Sigmoid colon (tissue), 4 donors: ENCODE measurements at regions not wholly inside any gene's neighbourhood (a gene's known extent, or its start where the extent isn't known, plus 50 kb on each side); places are given as distances from the start of the nearest gene placed in this dataset.

ENCODE experiments used
- POLR2AphosphoS5 ChIP-seq, 4 donors: sonication (generic); formaldehyde crosslinking; IDR thresholded peaks; one replicate each; pipeline ENCODE4 v1.6.1; 2017; ENCODE audit warnings: antibody characterized with exemption in 4 of 4
- TF ChIP-seq, protein P1 (sequence below), 4 experiments: fragments of 450-650 bp in 3 of 4; fragments of 200-600 bp in 1 of 4; IDR thresholded peaks; one replicate each; pipeline ENCODE4 v1.5.1; 2016 to 2019; ENCODE audit warnings: antibody characterized with exemption in 4 of 4, mild to moderate bottlenecking in 3 of 4, moderate library complexity in 2 of 4

DNA sequence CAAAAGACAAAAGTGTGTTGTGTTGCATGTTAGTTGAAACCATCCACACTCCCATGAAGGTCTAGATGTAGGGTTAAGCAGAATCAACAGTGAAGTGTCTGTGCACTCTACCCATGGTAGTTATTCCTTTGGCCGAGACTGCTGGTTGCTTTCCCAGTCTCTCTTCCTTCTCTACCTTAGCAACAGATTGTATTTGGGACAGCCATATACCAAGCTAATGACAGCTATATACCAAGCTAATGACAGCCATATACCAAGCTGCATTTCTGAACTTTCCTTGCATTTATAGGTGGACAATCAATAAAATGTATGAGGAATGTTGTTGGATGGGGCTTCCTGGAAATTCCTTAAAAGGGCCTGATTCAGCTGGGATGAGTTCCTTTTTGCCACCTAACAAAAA is 80.5 kb upstream of the ENPEP start:
- TF ChIP-seq POLR2AphosphoS5 (IDR thresholded peaks at IDR 0.05) = no peak
- TF ChIP-seq, protein P1, sequence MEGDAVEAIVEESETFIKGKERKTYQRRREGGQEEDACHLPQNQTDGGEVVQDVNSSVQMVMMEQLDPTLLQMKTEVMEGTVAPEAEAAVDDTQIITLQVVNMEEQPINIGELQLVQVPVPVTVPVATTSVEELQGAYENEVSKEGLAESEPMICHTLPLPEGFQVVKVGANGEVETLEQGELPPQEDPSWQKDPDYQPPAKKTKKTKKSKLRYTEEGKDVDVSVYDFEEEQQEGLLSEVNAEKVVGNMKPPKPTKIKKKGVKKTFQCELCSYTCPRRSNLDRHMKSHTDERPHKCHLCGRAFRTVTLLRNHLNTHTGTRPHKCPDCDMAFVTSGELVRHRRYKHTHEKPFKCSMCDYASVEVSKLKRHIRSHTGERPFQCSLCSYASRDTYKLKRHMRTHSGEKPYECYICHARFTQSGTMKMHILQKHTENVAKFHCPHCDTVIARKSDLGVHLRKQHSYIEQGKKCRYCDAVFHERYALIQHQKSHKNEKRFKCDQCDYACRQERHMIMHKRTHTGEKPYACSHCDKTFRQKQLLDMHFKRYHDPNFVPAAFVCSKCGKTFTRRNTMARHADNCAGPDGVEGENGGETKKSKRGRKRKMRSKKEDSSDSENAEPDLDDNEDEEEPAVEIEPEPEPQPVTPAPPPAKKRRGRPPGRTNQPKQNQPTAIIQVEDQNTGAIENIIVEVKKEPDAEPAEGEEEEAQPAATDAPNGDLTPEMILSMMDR (IDR thresholded peaks at IDR 0.05) = no peak
